Activated CD8-positive, alpha-beta T cell treated with anti-CD3 and anti-CD28 coated beads for 36 hours (primary cell): ENCODE measurements at regions not wholly inside any gene's neighbourhood (a gene's known extent, or its start where the extent isn't known, plus 50 kb on each side); places are given as distances from the start of the nearest gene placed in this dataset.

Experiments used
- ATAC-seq: fragments of 200-7000 bp; cut with Tn5 transposase; one replicate; pipeline ENCODE4 v1.10.0; 2021; ENCODE audit warnings: mild to moderate bottlenecking, moderate library complexity
- CTCF ChIA-PET: fragments of 350-600 bp; sonication (Branson Sonifier 250); formaldehyde crosslinking; loops from one replicate; lab custom pipeline; 2021; ENCODE audit warnings: antibody characterized with exemption; lab: Charles Lee
- POLR2A ChIA-PET: fragments of 350-600 bp; sonication (Branson Sonifier 250); formaldehyde crosslinking; loops from one replicate; lab custom pipeline; 2021; ENCODE audit warnings: antibody characterized with exemption; lab: Charles Lee
- DNase-seq: peaks from one replicate; pipeline ENCODE4 v3.0.0-alpha.2; 2020
- H3K27ac Mint-ChIP-seq: one replicate; pipeline ENCODE4 v1.8.0; 2021; ENCODE audit warnings: mild to moderate bottlenecking, mixed read lengths
- H3K27me3 Mint-ChIP-seq: one replicate; pipeline ENCODE4 v1.8.0; 2021; ENCODE audit warnings: mixed read lengths
- H3K36me3 Mint-ChIP-seq: one replicate; pipeline ENCODE4 v1.8.0; 2021; ENCODE audit warnings: low read depth, mixed read lengths
- H3K4me1 Mint-ChIP-seq: one replicate; pipeline ENCODE4 v1.8.0; 2021; ENCODE audit warnings: low read depth, mixed read lengths
- H3K4me3 Mint-ChIP-seq: one replicate; pipeline ENCODE4 v1.8.0; 2021; ENCODE audit warnings: mild to moderate bottlenecking, moderate library complexity, mixed read lengths
- H3K9me3 Mint-ChIP-seq: one replicate; pipeline ENCODE4 v1.8.0; 2021; ENCODE audit warnings: mixed read lengths
- intact Hi-C: fragments of 100-400 bp; cut with micrococcal nuclease; formaldehyde crosslinking; loops from one replicate; pipeline ENCODE4 v1.10.0; 2022
- TF ChIP-seq, protein P1 (sequence below): fragments of 200-600 bp; IDR thresholded peaks from one replicate; pipeline ENCODE4 v1.8.0; 2022; ENCODE audit warnings: antibody characterized with exemption, mild to moderate bottlenecking

- CTCF ChIA-PET, result no interaction called here
- no peaks in the 10 kb centered on the region for H3K9me3 Mint-ChIP-seq
- H3K4me3 Mint-ChIP-seq, result no peak overlapping the region
- TF ChIP-seq, protein P1, sequence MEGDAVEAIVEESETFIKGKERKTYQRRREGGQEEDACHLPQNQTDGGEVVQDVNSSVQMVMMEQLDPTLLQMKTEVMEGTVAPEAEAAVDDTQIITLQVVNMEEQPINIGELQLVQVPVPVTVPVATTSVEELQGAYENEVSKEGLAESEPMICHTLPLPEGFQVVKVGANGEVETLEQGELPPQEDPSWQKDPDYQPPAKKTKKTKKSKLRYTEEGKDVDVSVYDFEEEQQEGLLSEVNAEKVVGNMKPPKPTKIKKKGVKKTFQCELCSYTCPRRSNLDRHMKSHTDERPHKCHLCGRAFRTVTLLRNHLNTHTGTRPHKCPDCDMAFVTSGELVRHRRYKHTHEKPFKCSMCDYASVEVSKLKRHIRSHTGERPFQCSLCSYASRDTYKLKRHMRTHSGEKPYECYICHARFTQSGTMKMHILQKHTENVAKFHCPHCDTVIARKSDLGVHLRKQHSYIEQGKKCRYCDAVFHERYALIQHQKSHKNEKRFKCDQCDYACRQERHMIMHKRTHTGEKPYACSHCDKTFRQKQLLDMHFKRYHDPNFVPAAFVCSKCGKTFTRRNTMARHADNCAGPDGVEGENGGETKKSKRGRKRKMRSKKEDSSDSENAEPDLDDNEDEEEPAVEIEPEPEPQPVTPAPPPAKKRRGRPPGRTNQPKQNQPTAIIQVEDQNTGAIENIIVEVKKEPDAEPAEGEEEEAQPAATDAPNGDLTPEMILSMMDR, result no peak
- ATAC-seq (no peak), DNase-seq (no peak)
- POLR2A ChIA-PET, result no interaction called here
- intact Hi-C loops, result no loop called here
- no peak overlapping the region for H3K27ac Mint-ChIP-seq
- no peaks in the 10 kb centered on the region for H3K4me1 Mint-ChIP-seq
- H3K36me3 Mint-ChIP-seq, result no peaks in the 10 kb centered on the region
- H3K27me3 Mint-ChIP-seq, result no peaks in the 10 kb centered on the region
These were observed 265.3 kb upstream of the TCF4 start for GRCh38 chr18:55853268-55853667.

DNA sequence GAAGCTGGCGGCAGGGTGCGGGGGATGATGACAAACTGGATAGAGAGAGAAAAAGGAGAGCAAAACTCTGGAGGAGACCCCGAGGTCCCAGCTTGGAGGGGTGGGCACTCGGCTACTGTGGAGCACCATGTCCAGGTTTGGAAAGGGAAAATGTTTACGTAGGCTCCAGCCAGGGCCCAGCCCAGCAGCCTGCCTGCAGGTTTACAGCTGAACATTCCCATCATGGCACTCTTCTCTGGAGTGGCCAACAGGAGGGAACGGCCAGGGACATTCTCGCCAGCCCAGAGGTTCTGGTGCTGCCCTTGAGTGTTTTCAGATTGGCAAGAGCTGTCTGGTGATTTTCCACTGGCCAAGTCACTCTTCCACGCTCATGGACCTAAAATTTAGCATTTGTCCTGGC, 262.9 kb upstream of the TCF4 start:
- no peak for DNase-seq
- CTCF ChIA-PET, result no interaction called here

GRCh38 chr18:55849391-55849790, 261.4 kb upstream of the TCF4 start:
- H3K36me3 Mint-ChIP-seq, result no peaks in the 10 kb centered on the region
- H3K9me3 Mint-ChIP-seq, result no peaks in the 10 kb centered on the region
- no peaks in the 10 kb centered on the region for H3K27me3 Mint-ChIP-seq
- DNase-seq, result no peak
- ChIA-PET CTCF (interaction anchor here (0.6 kb wide), 1 partner anchor 289 kb away, joined by 3 read pairs; no protein-coding TSS in a partner anchor), POLR2A (interaction anchor here (0.6 kb wide), 1 partner anchor 425 kb away, joined by 3 read pairs; no protein-coding TSS in a partner anchor)
- intact Hi-C loops, result no loop called here
- H3K4me1 Mint-ChIP-seq, result no peaks in the 10 kb centered on the region
- H3K4me3 Mint-ChIP-seq, result no peak overlapping the region
- no peak for ATAC-seq
- TF ChIP-seq, protein P1, result no peak
- H3K27ac Mint-ChIP-seq, result no peak overlapping the region

More for the DNA sequence above, 262.9 kb upstream of the TCF4 start:
- H3K36me3 Mint-ChIP-seq, result no peaks in the 10 kb centered on the region
- intact Hi-C loops, result no loop called here
- H3K9me3 Mint-ChIP-seq, result no peaks in the 10 kb centered on the region
- TF ChIP-seq, protein P1, result no peak
- no peak overlapping the region for H3K4me3 Mint-ChIP-seq
- H3K27me3 Mint-ChIP-seq, result no peaks in the 10 kb centered on the region
- H3K4me1 Mint-ChIP-seq, result no peaks in the 10 kb centered on the region
- no peak for ATAC-seq
- POLR2A ChIA-PET, result no interaction called here
- H3K27ac Mint-ChIP-seq, result no peak overlapping the region

DNA sequence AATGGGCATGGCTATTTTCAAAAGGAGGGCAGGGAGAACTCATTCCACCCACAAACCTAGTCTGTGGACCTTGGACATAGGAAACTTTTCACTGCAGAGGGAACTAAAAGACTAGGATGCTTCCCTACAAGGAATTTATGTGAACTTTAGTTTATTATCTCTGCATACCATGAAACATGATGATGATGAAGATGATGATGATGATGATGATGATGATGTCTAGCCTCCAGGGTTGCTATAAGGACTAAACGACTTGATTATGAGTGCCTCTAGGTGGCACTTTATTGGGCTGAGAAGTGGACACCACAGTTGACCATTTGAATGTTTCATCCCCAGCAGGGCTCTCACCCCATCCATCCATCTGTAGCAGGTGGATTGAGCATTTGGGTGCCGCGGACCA, 260.0 kb upstream of the TCF4 start:
- Mint-ChIP-seq H3K4me1 (no peaks in the 10 kb centered on the region), H3K4me3 (no peak overlapping the region), H3K9me3 (no peaks in the 10 kb centered on the region), H3K36me3 (no peaks in the 10 kb centered on the region), H3K27ac (no peak overlapping the region), H3K27me3 (no peaks in the 10 kb centered on the region)
- DNase-seq, result no peak
- intact Hi-C loops, result no loop called here
- ChIA-PET CTCF (no interaction called here), POLR2A (no interaction called here)
- ATAC-seq, result no peak
- TF ChIP-seq, protein P1, result no peak

- POLR2A ChIA-PET, result no interaction called here
- no peak overlapping the region for H3K4me3 Mint-ChIP-seq
- H3K27me3 Mint-ChIP-seq, result no peaks in the 10 kb centered on the region
- CTCF ChIA-PET, result no interaction called here
- intact Hi-C loops, result no loop called here
- H3K36me3 Mint-ChIP-seq, result no peaks in the 10 kb centered on the region
- peaks cover 3% of the 10 kb centered on the region for H3K9me3 Mint-ChIP-seq
- ATAC-seq, result no peak
- H3K27ac Mint-ChIP-seq, result no peak overlapping the region
- TF ChIP-seq, protein P1, result no peak
- no peaks in the 10 kb centered on the region for H3K4me1 Mint-ChIP-seq
- no peak for DNase-seq
These were observed 257.2 kb upstream of the TCF4 start for GRCh38 chr18:55845221-55845620.
